ENCODE measurements at regions not wholly inside any gene's neighbourhood (a gene's known extent, or its start where the extent isn't known, plus 50 kb on each side); places are given as distances from the start of the nearest gene placed in this dataset.

DNA sequence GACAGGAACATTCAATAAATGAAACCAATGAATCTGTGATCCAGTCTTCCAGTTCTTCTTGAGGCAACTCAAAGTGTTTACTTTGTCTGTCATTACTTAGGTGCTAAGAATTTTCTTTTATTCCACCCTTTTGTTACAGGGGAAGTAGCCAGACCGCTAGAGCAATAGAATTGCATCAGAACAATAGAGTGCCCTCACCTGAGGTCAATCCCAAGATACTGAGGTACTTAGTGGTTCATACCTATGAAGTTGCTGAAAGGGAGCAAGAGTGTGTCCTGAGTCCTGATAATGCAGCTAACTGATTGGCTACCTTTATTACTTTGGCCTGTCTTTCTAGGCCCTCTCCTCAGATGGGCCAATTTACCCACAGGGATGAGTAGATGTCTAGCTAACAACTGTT, 359.4 kb upstream of the KCNH7 start:
- TF ChIP-seq, protein P1, sequence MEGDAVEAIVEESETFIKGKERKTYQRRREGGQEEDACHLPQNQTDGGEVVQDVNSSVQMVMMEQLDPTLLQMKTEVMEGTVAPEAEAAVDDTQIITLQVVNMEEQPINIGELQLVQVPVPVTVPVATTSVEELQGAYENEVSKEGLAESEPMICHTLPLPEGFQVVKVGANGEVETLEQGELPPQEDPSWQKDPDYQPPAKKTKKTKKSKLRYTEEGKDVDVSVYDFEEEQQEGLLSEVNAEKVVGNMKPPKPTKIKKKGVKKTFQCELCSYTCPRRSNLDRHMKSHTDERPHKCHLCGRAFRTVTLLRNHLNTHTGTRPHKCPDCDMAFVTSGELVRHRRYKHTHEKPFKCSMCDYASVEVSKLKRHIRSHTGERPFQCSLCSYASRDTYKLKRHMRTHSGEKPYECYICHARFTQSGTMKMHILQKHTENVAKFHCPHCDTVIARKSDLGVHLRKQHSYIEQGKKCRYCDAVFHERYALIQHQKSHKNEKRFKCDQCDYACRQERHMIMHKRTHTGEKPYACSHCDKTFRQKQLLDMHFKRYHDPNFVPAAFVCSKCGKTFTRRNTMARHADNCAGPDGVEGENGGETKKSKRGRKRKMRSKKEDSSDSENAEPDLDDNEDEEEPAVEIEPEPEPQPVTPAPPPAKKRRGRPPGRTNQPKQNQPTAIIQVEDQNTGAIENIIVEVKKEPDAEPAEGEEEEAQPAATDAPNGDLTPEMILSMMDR (IDR thresholded peaks at IDR 0.05), result no peak
- no peak for TF ChIP-seq EZH2 (IDR thresholded peaks at IDR 0.05; ENCODE audit: borderline replicate concordance, insufficient read depth, low read depth, low read length, poor library complexity, severe bottlenecking)
